OCI-LY7 (cell line): ENCODE measurements at regions not wholly inside any gene's neighbourhood (a gene's known extent, or its start where the extent isn't known, plus 50 kb on each side); places are given as distances from the start of the nearest gene placed in this dataset.

ENCODE experiments used
- BruUV-seq: library from RNA; stranded (reverse); fragments of 400-500 nt; replicated peaks from 2 replicates; lab custom pipeline; 2021; lab: Mats Ljungman, UMichigan
- CTCF ChIA-PET: fragments of 300-600 bp; sonication (Branson Sonifier 250); formaldehyde crosslinking; loops from one replicate; lab custom pipeline; 2022; ENCODE audit warnings: antibody characterized with exemption; ENCODE audit not compliant: unreplicated experiment; lab: Charles Lee
- POLR2A ChIA-PET: fragments of 300-600 bp; sonication (Branson Sonifier 250); formaldehyde crosslinking; loops from one replicate; lab custom pipeline; 2022; ENCODE audit warnings: antibody characterized with exemption; lab: Charles Lee
- DNase-seq: peaks from one replicate; pipeline ENCODE4 v3.0.0-alpha.2; 2015; ENCODE audit warnings: low spot score
- H2AFZ ChIP-seq: fragments of 200-600 bp; sonication (generic), shearing (Covaris generic); 2 replicates; pipeline ENCODE4 v1.6.1; 2014; ENCODE audit warnings: mild to moderate bottlenecking, antibody characterized with exemption, low read length, moderate library complexity
- H3K27ac ChIP-seq: fragments of 200-600 bp; sonication (generic); 2 replicates; pipeline ENCODE4 v1.5.1; 2014; ENCODE audit warnings: mixed run types, low read depth, mild to moderate bottlenecking, moderate library complexity, low read length, inconsistent platforms; ENCODE audit not compliant: poor library complexity, severe bottlenecking
- H3K36me3 ChIP-seq: fragments of 200-600 bp; sonication (generic); 2 replicates; pipeline ENCODE4 v1.6.1; 2014; ENCODE audit warnings: mild to moderate bottlenecking, antibody characterized with exemption, low read length, moderate library complexity, mixed read lengths; ENCODE audit not compliant: insufficient read depth
- H3K4me1 ChIP-seq: fragments of 200-600 bp; sonication (generic); 2 replicates; pipeline ENCODE4 v1.5.1; 2014; ENCODE audit warnings: mild to moderate bottlenecking, low read length; ENCODE audit not compliant: insufficient read depth, poor library complexity, severe bottlenecking
- H3K4me2 ChIP-seq: fragments of 200-600 bp; sonication (generic); 2 replicates; pipeline ENCODE4 v1.6.1; 2014; ENCODE audit warnings: mild to moderate bottlenecking, low read length
- H3K4me3 ChIP-seq: fragments of 200-600 bp; sonication (generic); 2 replicates; pipeline ENCODE4 v1.5.1; 2014; ENCODE audit warnings: mild to moderate bottlenecking, low read depth, low read length; ENCODE audit not compliant: poor library complexity, severe bottlenecking
- H3K79me2 ChIP-seq: fragments of 200-600 bp; sonication (generic); 2 replicates; pipeline ENCODE4 v1.6.1; 2016; ENCODE audit warnings: low read depth, mild to moderate bottlenecking, low read length, moderate library complexity, mixed read lengths; ENCODE audit not compliant: insufficient read depth
- H3K9me2 ChIP-seq: fragments of 200-600 bp; sonication (generic); 2 replicates; pipeline ENCODE4 v1.6.1; 2016; ENCODE audit warnings: mild to moderate bottlenecking, low read length, mixed read lengths; ENCODE audit not compliant: insufficient read depth
- H3K9me3 ChIP-seq: fragments of 200-600 bp; sonication (generic); 2 replicates; pipeline ENCODE4 v1.6.1; 2014; ENCODE audit warnings: mild to moderate bottlenecking, mixed run types, low read length, mixed read lengths
- H4K20me1 ChIP-seq: fragments of 200-600 bp; sonication (generic); 2 replicates; pipeline ENCODE4 v1.6.1; 2014; ENCODE audit warnings: mild to moderate bottlenecking, antibody characterized with exemption, low read length, moderate library complexity, mixed read lengths; ENCODE audit not compliant: insufficient read depth
- EZH2phosphoT487 ChIP-seq: fragments of 200-600 bp; sonication (generic); IDR thresholded peaks from 2 replicates; pipeline ENCODE4 v1.6.1; 2018; ENCODE audit warnings: low read depth, borderline replicate concordance, mild to moderate bottlenecking, mixed run types, antibody characterized with exemption, low read length, moderate library complexity, mixed read lengths
- intact Hi-C: fragments of 100-400 bp; cut with micrococcal nuclease; formaldehyde crosslinking; loops from one replicate; pipeline ENCODE4 v1.10.0; 2022; ENCODE audit not compliant: unreplicated experiment
- TF ChIP-seq, protein P1 (sequence below): fragments of 200-600 bp; sonication (generic); conservative IDR thresholded peaks from 2 replicates; pipeline ENCODE4 v1.5.1; 2014; ENCODE audit warnings: mild to moderate bottlenecking, antibody characterized with exemption, low read length, moderate library complexity, mixed read lengths

DNA sequence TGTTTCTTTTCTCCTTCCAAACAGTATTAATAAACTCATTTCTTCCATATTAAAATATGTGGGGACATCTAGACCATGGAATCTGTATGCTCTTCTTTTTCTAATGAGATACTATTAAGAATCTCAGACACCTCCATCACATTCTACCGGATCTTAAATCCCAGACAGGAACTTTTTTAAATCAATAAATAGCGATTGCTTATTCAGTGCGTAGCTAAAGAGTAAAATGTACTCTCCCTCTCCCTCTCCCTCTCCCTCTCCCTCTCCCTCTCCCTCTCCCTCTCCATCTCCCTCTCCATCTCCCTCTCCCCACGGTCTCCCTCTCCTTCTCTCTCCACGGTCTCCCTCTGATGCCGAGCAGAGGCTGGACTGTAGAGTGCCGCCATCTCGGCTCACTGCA is 297.0 kb downstream of the HNRNPD start:
- TF ChIP-seq EZH2phosphoT487 = no peak
- TF ChIP-seq, protein P1, sequence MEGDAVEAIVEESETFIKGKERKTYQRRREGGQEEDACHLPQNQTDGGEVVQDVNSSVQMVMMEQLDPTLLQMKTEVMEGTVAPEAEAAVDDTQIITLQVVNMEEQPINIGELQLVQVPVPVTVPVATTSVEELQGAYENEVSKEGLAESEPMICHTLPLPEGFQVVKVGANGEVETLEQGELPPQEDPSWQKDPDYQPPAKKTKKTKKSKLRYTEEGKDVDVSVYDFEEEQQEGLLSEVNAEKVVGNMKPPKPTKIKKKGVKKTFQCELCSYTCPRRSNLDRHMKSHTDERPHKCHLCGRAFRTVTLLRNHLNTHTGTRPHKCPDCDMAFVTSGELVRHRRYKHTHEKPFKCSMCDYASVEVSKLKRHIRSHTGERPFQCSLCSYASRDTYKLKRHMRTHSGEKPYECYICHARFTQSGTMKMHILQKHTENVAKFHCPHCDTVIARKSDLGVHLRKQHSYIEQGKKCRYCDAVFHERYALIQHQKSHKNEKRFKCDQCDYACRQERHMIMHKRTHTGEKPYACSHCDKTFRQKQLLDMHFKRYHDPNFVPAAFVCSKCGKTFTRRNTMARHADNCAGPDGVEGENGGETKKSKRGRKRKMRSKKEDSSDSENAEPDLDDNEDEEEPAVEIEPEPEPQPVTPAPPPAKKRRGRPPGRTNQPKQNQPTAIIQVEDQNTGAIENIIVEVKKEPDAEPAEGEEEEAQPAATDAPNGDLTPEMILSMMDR = no peak
- intact Hi-C loops = no loop called here
- Histone ChIP-seq H3K4me1 (no peaks in the 10 kb centered on the region), H2AFZ (no peak overlapping the region), H3K4me3 (no peak overlapping the region), H4K20me1 (no peaks in the 10 kb centered on the region), H3K27ac (no peak overlapping the region), H3K4me2 (no peak overlapping the region), H3K9me2 (no peaks in the 10 kb centered on the region), H3K79me2 (no peaks in the 10 kb centered on the region), H3K9me3 (no peaks in the 10 kb centered on the region), H3K36me3 (no peaks in the 10 kb centered on the region)
- BruUV-seq = no TSS peak
- POLR2A ChIA-PET = no interaction called here
- CTCF ChIA-PET = no interaction called here
- DNase-seq = no peak

DNA sequence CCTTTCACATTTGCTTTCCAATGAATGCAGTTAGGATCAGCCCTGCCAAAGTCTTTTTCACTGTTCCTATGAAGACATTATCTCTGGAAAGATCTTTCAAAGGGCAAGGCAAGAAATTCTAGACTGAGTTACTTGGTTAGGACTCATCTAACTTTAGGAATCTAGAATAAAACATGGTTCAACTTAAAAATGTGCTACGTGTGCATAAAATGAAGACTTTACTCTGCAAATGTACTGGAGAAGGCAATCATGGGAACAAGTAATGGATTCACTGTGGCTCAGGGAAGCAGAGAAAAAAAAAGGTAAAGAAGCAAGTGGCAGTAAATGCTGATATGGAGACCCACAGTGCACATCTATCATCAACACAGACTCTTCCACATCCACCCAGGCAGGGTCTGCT is 297.4 kb downstream of the HNRNPD start:
- Histone ChIP-seq H3K9me3 (no peaks in the 10 kb centered on the region), H3K36me3 (no peaks in the 10 kb centered on the region), H2AFZ (no peak overlapping the region), H3K4me2 (no peak overlapping the region), H3K27ac (no peak overlapping the region), H3K9me2 (no peaks in the 10 kb centered on the region), H3K79me2 (no peaks in the 10 kb centered on the region), H3K4me1 (no peaks in the 10 kb centered on the region), H4K20me1 (no peaks in the 10 kb centered on the region), H3K4me3 (no peak overlapping the region)
- intact Hi-C loops = no loop called here
- no TSS peak for BruUV-seq
- no peak for TF ChIP-seq EZH2phosphoT487
- TF ChIP-seq, protein P1 = no peak
- ChIA-PET POLR2A (no interaction called here), CTCF (no interaction called here)
- no peak for DNase-seq

DNA sequence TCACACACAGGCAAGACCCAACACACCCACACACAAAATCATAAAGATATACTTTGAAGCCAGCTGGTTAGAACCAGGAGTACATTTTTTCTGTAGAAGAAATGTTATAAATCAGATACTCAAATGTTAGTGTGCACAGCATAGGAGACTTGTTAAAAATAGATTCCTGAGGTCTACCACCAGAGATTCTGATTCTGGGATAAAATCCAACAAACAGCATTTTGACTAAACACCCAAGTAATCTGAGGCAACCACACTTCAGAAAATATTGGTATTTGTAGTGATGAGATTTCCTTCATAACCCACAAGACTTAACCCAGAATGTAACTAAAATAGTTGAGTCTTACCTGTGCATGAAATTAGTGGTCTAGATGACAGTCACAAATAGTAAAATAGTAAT is 301.8 kb downstream of the HNRNPD start:
- Histone ChIP-seq H3K4me1 (no peaks in the 10 kb centered on the region), H3K9me3 (no peaks in the 10 kb centered on the region), H3K9me2 (no peaks in the 10 kb centered on the region), H3K36me3 (no peaks in the 10 kb centered on the region), H3K4me2 (no peak overlapping the region), H4K20me1 (no peaks in the 10 kb centered on the region), H3K27ac (no peak overlapping the region), H3K79me2 (no peaks in the 10 kb centered on the region), H2AFZ (no peak overlapping the region), H3K4me3 (no peak overlapping the region)
- POLR2A ChIA-PET = interaction anchor here (0.6 kb wide), 1 partner anchor 179 kb away, joined by 4 read pairs; no protein-coding TSS in a partner anchor
- CTCF ChIA-PET = no interaction called here
- intact Hi-C loops = no loop called here
- TF ChIP-seq EZH2phosphoT487 = no peak
- TF ChIP-seq, protein P1 = no peak
- no TSS peak for BruUV-seq
- no peak for DNase-seq
